Activated B cell treated with CpG ODN at 0.5 μM for 24 hours (primary cell): ENCODE measurements at regions not wholly inside any gene's neighbourhood (a gene's known extent, or its start where the extent isn't known, plus 50 kb on each side); places are given as distances from the start of the nearest gene placed in this dataset.

Experiments
- ATAC-seq: fragments of 200-7000 bp; cut with Tn5 transposase; one replicate; pipeline ENCODE4 v1.10.0; 2021; ENCODE audit warnings: low read depth, mild to moderate bottlenecking, moderate library complexity
- CTCF ChIA-PET: fragments of 350-600 bp; sonication (Branson Sonifier 250); formaldehyde crosslinking; loops from one replicate; lab custom pipeline; 2021; ENCODE audit warnings: antibody characterized with exemption; lab: Charles Lee
- POLR2A ChIA-PET: fragments of 350-600 bp; sonication (Branson Sonifier 250); formaldehyde crosslinking; loops from one replicate; lab custom pipeline; 2021; ENCODE audit warnings: antibody characterized with exemption; lab: Charles Lee
- DNase-seq: peaks from one replicate; pipeline ENCODE4 v3.0.0; 2022
- H3K27ac Mint-ChIP-seq: one replicate; pipeline ENCODE4 v1.8.0; 2020; ENCODE audit warnings: mixed read lengths
- H3K27me3 Mint-ChIP-seq: one replicate; pipeline ENCODE4 v1.8.0; 2021; ENCODE audit warnings: mixed read lengths
- H3K36me3 Mint-ChIP-seq: one replicate; pipeline ENCODE4 v1.8.0; 2021; ENCODE audit warnings: low read depth, mixed read lengths
- H3K4me1 Mint-ChIP-seq: one replicate; pipeline ENCODE4 v1.8.0; 2021; ENCODE audit warnings: mixed read lengths
- H3K4me3 Mint-ChIP-seq: one replicate; pipeline ENCODE4 v1.8.0; 2020; ENCODE audit warnings: mild to moderate bottlenecking, mixed read lengths
- H3K9me3 Mint-ChIP-seq: one replicate; pipeline ENCODE4 v1.8.0; 2020; ENCODE audit warnings: mixed read lengths
- CTCF ChIP-seq: fragments of 200-600 bp; IDR thresholded peaks from one replicate; pipeline ENCODE4 v1.8.0; 2022; ENCODE audit warnings: antibody characterized with exemption, mild to moderate bottlenecking
- intact Hi-C: fragments of 100-400 bp; cut with micrococcal nuclease; formaldehyde crosslinking; loops from one replicate; pipeline ENCODE4 v1.15.1; 2024

- intact Hi-C loops = no loop called here
- H3K36me3 Mint-ChIP-seq = no peaks in the 10 kb centered on the region
- no peaks in the 10 kb centered on the region for H3K27me3 Mint-ChIP-seq
- ChIA-PET CTCF (no interaction called here), POLR2A (no interaction called here)
- H3K9me3 Mint-ChIP-seq = no peaks in the 10 kb centered on the region
- no peak for DNase-seq
- no peak overlapping the region for H3K27ac Mint-ChIP-seq
- no peak overlapping the region for H3K4me3 Mint-ChIP-seq
- H3K4me1 Mint-ChIP-seq = no peaks in the 10 kb centered on the region
- ATAC-seq = no peak
- TF ChIP-seq CTCF = no peak
Measured at GRCh38 chr15:39333896-39334295, 247.0 kb upstream of the THBS1 start.

GRCh38 chr15:39336926-39337325 is 244.0 kb upstream of the THBS1 start:
- no peaks in the 10 kb centered on the region for H3K9me3 Mint-ChIP-seq
- CTCF ChIA-PET = no interaction called here
- DNase-seq = no peak
- no peaks in the 10 kb centered on the region for H3K4me1 Mint-ChIP-seq
- no peak for TF ChIP-seq CTCF
- H3K4me3 Mint-ChIP-seq = no peak overlapping the region
- no peak for ATAC-seq
- no peaks in the 10 kb centered on the region for H3K36me3 Mint-ChIP-seq
- POLR2A ChIA-PET = no interaction called here
- H3K27me3 Mint-ChIP-seq = no peaks in the 10 kb centered on the region
- no peak overlapping the region for H3K27ac Mint-ChIP-seq
- intact Hi-C loops = no loop called here

- Mint-ChIP-seq H3K36me3 (no peaks in the 10 kb centered on the region), H3K9me3 (peaks cover 5% of the 10 kb centered on the region), H3K27ac (no peak overlapping the region), H3K4me3 (no peak overlapping the region), H3K4me1 (no peaks in the 10 kb centered on the region), H3K27me3 (no peaks in the 10 kb centered on the region)
- no peak for DNase-seq
- CTCF ChIA-PET = no interaction called here
- TF ChIP-seq CTCF = no peak
- intact Hi-C loops = no loop called here
- ATAC-seq = no peak
- POLR2A ChIA-PET = no interaction called here
Measured at GRCh38 chr15:39338251-39338650, 242.6 kb upstream of the THBS1 start.

GRCh38 chr15:39340903-39341645 is 239.8 kb upstream of the THBS1 start:
- Mint-ChIP-seq H3K4me1 (no peaks in the 10 kb centered on the region), H3K27me3 (no peaks in the 10 kb centered on the region), H3K27ac (no peak overlapping the region), H3K9me3 (peaks cover 5% of the 10 kb centered on the region), H3K36me3 (no peaks in the 10 kb centered on the region), H3K4me3 (no peak overlapping the region)
- POLR2A ChIA-PET = no interaction called here
- CTCF ChIA-PET = no interaction called here
- no peak for ATAC-seq
- DNase-seq = no peak
- no peak for TF ChIP-seq CTCF
- intact Hi-C loops = no loop called here

- DNase-seq (no peak), ATAC-seq (no peak)
- Mint-ChIP-seq H3K27me3 (no peaks in the 10 kb centered on the region), H3K4me1 (no peaks in the 10 kb centered on the region), H3K36me3 (no peaks in the 10 kb centered on the region), H3K9me3 (peaks cover 5% of the 10 kb centered on the region), H3K4me3 (no peak overlapping the region), H3K27ac (no peak overlapping the region)
- ChIA-PET CTCF (no interaction called here), POLR2A (no interaction called here)
- intact Hi-C loops = no loop called here
- no peak for TF ChIP-seq CTCF
Measured at GRCh38 chr15:39344662-39345141, 236.2 kb upstream of the THBS1 start.
